GM19099 (cell line): ENCODE measurements at regions not wholly inside any gene's neighbourhood (a gene's known extent, or its start where the extent isn't known, plus 50 kb on each side); places are given as distances from the start of the nearest gene placed in this dataset.

Experiments
- POLR2A ChIP-seq: IDR thresholded peaks from 3 replicates; pipeline ENCODE4 v1.6.1; 2011; ENCODE audit warnings: low read depth; ENCODE audit not compliant: insufficient read length; ENCODE audit errors: extremely low read depth

- TF ChIP-seq POLR2A, result no peak
Measured at GRCh38 chr2:143954186-143954585, 565.7 kb downstream of the ZEB2 start.

DNA sequence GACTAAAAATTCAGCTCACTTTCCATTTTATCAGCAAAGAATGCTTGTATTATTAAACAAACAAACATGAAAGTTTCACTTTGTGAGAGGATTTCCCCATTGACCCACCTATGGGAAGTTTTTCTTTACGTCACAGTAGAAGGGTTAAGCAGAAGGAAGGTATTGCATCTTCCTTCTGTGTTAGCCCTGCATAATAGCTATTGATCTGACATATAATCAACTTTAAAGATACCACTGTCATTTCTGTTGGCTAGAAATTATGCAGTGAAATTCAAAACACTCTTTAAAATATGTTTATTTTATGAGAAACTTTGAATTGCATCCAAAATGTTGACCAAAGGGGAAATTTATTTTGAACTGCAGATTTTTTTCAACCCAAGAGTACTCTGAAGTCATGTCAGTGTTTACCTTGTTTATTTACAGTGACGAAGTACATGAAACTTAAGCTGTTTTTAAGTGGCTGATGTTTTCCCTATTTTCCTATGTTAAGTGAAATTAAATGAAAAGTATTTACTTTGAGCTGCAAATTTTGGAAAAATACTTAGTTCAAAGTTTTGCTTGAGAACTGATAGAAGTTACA lies 566.4 kb downstream of the ZEB2 start:
- no peak for TF ChIP-seq POLR2A

DNA sequence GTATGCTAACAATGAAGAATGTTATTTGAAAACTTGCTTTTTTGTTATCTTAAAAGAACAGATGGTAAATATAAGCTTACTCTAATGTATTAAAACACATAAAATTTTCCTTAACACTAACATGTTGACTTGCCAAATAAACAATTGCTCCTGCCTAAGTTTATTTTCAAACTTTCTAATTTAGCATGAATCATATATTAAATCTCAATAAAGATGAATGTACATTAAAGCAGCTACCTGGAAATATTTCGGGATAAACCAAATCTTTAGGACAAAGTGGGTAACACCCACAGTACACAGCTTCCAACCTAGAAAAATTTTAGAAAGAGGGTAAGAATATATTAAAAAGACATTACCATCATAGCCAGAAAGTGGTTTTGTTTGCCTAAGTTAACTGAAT lies 567.4 kb downstream of the ZEB2 start:
- TF ChIP-seq POLR2A, result no peak

DNA sequence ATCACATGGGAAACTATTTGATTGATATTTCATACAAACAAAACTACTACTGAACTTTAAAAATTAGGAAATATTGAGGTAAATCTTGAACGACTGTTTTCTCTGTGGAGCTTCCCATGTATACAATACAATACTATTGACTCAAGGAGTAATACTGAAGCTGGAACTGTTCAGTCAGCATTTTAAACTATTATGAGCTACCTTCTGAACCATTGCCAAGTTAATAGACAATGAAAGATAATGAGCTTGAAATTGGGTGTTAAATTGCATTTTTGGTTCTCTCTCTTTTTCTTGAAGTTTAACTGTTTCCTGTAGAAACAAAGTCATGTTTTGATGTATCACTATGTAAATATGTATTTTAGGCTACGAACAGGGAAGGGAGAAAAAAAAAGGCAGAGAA lies 569.2 kb downstream of the ZEB2 start:
- no peak for TF ChIP-seq POLR2A

- TF ChIP-seq POLR2A, result no peak
Measured at GRCh38 chr2:143949121-143949848, 570.6 kb downstream of the ZEB2 start.

- TF ChIP-seq POLR2A, result no peak
Measured at GRCh38 chr2:143948710-143949109, 571.2 kb downstream of the ZEB2 start.

DNA sequence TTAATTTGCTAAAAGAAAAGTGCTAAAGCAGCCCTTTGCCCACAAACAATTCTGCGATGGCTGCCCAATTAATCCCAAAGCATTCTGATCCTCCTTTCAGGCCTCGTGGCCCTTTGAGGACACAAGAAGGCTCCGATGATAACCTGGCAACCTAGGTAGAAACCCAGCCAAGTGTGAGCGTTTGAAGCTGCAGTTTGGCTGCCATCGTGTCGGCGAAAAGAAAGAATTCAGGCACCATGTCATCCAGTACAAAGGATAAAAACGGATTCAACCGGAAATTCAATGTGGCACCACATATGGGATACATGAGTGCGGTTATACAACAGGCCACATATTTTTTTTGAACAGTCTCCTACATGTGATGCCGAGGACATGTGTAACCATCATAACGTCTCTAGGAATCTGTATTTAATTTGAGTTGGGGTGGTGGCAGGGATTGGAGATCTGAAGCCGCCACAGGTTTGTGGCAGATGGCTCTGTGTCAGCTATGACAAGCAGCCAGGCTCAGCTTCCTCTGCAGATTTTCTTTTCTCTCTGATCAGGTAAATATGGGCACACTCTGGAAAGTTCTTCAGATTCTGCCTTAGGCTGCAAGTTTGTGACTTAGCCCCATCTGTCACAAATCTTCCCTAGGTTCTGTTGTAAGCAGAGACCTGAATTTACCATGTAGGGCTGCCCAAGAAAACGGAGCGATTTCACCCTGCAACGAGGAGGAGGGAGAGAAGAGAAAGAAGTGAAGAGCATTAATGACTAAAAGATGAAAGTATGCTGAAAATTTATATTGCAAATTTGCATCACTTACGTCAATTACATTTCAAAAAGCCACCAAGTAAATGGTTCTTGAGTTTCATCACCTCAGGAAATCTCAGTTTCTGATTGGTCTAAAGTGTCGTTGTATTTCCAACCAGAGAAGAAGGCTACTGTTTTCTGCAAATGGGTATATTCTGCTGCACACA lies 573.2 kb downstream of the ZEB2 start:
- TF ChIP-seq POLR2A, result no peak

DNA sequence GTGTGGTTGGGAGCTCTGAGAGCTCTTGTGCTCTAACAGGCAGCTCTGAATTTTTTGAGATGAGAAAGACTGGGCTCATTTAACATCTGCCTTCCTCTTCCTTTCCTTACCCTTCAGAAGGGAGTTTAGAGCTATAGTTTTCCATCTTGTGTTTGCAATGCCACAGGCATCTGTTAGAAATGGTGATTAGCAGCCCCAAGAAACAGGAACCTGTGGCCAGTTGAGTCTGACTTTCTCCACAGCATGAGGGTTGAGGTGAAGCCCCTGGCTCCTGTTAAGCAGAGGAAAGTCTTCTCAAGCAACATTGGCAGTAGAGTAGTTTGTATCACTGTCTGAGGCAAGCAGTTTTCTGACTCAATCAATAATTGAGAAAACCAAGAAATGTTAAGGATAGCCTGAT lies 577.4 kb downstream of the ZEB2 start:
- TF ChIP-seq POLR2A, result no peak

DNA sequence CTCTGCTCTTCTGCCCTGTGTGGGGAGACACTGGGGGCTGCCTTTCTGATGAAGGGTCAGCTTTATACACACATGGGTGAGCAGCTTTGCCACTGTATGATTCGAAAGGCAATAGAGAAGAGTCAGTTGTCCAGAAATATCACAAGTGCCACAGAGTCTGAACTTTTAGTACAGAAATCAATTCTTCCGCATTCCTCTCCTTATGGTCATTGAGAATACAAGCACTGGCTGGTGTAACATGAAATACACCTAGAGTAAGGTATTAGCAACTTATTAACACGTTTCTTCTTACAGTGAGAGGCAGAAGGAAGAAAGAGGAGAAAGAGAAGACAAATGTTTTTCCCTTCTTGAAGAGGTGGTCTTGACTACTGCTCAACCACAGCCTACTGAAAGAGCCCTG lies 579.2 kb downstream of the ZEB2 start:
- TF ChIP-seq POLR2A, result no peak

DNA sequence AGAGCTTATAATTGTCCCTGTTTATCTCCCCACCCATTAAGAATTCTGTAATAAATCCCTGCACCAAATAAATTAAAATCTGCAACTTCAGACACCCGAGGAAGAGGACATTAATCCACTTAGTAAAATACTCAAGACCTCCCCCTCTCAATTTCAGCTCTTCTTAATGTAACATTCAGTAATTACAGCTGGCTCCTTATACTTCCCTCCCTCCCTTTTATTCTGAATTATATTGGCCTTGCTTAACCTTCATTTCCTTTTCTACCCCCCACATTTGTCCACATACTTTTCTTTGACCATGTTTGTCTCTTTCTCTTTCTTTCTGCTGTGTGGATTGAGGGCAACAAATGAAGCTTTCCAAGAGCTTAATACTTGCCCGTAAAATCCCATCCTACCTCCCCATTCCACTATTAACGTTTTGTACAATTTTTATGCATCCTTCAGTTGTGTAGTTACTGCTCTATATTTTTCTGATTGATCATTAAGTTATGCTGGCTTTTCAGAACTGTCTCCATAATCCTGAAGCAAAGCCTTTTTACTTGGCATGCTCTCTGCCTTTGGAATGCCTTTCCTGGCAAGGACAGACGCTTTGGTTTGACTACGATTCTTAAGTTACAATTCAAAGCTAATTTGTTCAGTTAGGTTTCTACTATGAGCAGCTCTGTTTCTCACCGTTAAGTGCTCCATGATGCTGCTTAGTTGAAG lies 580.1 kb downstream of the ZEB2 start:
- TF ChIP-seq POLR2A, result no peak

- TF ChIP-seq POLR2A, result no peak
Measured at GRCh38 chr2:143937723-143938350, 582.1 kb downstream of the ZEB2 start.

DNA sequence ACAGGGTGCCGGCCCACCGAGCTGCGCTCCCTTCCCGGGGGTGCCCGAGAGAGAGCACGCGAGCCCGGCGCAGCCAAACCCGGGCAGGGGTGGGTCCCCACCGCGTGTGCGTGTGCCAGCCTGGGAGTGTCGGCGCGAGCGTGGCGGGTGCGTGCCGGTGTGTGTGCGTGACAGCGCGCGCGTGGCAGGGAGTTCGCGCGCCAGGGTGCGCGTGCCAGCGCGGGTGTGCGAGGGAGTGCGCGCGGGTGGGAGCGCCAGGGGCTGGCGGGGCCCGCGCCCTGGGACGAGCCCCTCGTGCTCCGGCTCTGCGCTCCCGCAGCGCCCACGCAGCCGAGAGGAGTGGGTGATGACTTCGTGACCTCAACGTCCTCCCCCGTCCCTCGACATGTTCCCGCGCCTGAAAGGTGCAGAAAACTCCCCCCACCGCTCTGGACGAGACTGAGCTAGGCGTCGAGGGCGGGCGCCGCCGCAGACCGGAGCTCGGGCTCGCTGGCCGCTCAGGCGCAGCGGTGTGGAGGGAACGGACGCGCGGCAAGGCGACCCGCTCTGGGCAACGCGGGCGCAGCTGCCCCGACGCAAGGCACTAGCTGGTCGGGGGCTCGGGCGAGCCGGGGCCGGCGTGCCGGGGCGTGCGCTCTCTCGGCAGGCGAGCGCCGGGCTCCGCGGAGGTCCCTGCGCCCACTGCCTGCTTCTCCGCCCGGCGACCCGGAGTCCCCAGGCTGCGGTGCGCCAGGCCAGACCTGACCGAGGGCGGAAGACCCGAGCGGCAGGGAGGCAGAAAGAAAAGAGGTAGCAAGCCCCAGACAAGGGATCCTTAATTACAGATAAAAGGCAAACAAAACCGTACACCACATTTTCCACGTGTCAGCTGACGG lies 582.8 kb downstream of the ZEB2 start:
- TF ChIP-seq POLR2A, result no peak

DNA sequence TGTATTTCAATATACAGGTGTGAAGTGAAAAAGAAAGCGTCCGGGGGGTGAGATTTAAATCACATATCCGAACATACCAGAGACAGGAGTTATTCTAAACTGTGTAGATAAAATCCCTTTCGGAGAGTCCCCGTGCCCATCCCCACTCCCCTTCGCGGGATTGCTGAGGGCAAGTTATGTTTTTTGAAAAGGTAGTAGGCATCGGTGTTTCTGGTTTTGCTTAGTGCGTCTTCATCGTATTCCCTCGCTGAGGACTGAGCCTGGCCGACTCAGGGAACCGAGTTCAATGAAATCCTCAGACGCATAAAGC lies 583.4 kb downstream of the ZEB2 start:
- TF ChIP-seq POLR2A, result no peak

- TF ChIP-seq POLR2A, result no peak
Measured at GRCh38 chr2:143935482-143935752, 584.5 kb downstream of the ZEB2 start.
